GM12874 (cell line): ENCODE measurements at regions not wholly inside any gene's neighbourhood (a gene's known extent, or its start where the extent isn't known, plus 50 kb on each side); places are given as distances from the start of the nearest gene placed in this dataset.

Experiments
- TF ChIP-seq, protein P1 (sequence below): IDR thresholded peaks from 2 replicates; pipeline ENCODE4 v1.5.1; 2011; ENCODE audit warnings: low read depth, mild to moderate bottlenecking, control low read depth, low read length, moderate library complexity; ENCODE audit not compliant: insufficient read depth

DNA sequence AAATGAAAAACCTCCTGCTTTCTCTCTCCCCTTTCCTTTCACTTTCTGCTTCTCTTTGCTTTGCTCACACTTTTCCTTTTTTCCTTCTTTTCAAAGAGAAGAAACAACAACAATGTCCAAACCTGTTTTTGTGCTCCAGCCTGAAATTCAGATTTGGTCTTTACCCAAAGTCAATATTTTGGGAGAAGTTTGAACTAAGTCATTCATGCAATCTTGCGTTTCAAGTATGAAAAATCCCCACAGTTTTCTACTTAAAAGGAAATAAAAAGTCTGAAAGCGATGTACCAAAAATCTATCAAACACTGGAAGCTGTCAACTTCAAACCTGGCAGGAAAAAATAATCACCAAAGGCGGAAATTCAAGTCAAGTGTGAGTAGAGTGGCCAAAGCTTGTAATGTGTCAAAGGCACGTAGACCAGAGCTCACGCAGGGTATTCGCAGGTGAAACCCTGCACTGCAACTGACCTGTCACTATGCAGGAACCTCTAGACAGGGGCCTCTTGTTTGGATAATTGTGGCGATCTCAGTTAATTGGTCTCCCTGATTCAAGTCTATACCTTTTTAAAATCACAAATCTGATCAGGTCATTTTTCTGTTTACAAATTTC, 118.8 kb upstream of the GALNT15 start:
- TF ChIP-seq, protein P1, sequence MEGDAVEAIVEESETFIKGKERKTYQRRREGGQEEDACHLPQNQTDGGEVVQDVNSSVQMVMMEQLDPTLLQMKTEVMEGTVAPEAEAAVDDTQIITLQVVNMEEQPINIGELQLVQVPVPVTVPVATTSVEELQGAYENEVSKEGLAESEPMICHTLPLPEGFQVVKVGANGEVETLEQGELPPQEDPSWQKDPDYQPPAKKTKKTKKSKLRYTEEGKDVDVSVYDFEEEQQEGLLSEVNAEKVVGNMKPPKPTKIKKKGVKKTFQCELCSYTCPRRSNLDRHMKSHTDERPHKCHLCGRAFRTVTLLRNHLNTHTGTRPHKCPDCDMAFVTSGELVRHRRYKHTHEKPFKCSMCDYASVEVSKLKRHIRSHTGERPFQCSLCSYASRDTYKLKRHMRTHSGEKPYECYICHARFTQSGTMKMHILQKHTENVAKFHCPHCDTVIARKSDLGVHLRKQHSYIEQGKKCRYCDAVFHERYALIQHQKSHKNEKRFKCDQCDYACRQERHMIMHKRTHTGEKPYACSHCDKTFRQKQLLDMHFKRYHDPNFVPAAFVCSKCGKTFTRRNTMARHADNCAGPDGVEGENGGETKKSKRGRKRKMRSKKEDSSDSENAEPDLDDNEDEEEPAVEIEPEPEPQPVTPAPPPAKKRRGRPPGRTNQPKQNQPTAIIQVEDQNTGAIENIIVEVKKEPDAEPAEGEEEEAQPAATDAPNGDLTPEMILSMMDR = no peak

DNA sequence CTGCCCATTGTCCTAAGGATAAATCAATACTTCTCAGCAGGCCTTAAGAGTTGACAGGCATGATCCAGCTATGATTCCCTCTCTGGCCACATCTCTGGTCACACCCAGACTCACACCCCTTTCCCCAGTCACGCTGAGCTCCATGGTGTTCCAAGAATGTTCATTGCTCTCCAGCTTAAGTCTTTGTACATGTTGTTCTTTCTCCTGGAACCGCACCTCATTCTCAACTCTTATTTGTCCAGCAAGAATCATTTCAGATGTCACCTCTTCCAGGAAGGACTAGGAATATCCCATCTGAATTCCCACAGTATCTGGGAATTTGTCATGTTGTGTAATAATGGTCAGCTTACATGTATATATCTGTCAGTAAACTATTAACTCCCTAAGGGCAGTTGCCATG, 118.3 kb upstream of the GALNT15 start:
- TF ChIP-seq, protein P1 = no peak

DNA sequence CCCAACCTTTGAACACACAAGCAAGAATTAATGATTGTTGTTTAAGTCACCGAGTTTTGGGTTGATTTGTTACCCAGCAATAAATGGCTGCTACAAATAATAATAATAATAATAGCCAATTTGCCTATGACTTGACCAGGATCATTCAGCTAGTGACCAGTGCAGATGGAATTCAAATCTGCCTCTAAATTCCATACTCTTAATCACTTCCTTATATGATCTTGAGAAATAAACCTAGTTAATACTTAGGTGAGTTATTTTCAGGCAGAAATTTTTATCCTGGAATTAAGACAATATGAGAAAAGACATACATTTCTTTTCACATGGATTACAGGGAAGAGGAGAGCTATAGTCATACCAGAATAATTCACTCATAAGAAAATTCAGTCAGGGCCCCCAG, 116.0 kb upstream of the GALNT15 start:
- TF ChIP-seq, protein P1 = no peak

DNA sequence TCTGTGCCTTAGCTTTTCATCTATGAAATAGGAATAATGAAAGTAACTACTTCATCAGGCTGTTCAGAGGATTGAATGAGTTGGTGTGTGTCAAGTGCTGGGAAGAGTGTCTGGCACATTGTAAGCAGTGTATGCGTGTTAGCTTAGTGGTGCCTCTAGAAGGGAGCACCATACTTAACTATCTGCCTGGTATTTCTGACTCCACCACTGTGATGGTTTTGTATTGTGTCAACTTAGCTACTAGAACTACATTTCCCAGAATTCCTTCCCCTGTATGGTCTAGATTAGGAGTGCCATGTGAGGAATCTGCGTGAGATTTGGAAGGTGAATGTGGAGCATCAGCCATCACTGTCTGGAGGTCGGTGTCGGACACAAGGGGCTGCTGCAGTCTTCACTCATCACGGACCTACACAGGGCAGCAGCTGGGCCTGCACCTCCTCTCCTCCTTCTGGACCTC, 115.4 kb upstream of the GALNT15 start:
- TF ChIP-seq, protein P1 = no peak

DNA sequence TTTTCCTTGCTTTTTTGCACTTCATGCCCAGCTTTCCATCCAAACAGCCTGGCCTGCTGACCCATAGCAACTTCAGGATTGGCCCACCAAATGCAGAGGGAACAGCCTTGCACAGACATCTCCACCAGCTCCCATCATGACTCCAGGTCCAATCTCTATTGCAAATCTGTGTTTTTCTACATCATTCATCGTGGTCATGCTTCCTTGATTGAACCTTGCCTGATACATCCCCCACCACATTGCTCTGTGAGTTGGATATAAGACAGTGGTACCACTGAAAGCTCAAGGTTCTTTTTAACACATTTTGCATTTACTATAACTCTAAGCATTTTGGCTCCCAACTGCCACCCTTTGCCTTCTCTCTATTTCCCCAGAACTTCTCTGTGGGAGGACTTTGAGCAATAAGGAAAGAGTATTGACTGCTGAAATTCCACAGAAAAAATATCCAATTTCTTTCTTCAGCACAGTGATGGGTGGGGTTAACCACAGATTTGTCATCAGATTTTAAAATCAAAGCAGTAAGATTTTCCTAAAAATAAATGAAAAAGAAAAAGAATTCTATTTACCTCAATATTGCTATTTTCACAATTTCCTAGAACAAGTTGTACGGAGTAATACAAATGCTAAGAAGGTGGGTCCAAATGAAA, 114.6 kb upstream of the GALNT15 start:
- TF ChIP-seq, protein P1 = no peak

DNA sequence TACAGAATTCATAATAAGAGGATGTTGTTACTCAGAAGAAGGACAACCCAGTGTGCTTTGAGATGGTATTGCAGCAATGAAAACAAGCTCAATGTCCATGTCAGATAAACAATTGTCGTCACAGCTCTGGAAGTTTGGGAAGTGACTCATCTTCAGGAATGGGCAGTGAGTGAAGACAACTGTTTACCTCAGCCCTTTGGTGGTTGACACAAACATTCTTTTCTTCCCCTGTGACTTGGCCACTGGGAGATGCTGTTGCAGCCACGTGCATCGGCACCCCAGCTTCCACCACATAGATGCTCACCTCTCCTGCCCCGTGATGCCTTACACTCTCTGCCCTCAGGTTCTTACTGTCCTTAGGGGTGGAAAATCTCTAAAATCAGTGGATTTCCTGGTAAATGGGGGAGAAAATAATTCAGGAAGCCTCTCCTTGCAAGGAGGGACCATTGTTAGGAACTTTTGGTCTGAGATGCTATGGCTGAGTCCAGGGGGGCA, 114.1 kb upstream of the GALNT15 start:
- TF ChIP-seq, protein P1 = no peak

DNA sequence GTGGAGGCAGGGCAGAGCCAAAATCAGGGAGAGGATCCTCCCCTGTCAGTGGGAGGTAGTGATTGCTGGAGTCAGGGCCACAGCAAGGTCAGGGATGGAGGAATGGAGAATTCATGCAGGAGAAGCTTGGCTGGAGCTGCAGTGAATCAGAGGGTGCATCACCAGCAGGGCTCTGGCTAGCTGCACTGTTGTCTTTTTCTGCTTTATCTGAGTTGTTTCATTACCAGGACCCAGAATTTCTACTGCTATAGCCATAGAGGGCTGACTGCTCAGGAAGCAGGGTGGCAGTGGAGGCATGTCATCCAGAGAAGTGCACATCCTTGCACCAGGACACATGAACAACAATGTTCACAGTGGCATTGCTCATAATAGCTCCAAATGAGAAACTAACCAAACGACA, 113.5 kb upstream of the GALNT15 start:
- TF ChIP-seq, protein P1 = no peak
